ENCODE measurements at regions not wholly inside any gene's neighbourhood (a gene's known extent, or its start where the extent isn't known, plus 50 kb on each side); places are given as distances from the start of the nearest gene placed in this dataset.

- Histone ChIP-seq H2AFZ (ENCODE audit: control insufficient read depth, low read length) (no peak overlapping the region), H3K27ac (ENCODE audit: control insufficient read depth, insufficient read depth, low read length) (no peak overlapping the region), H3K79me2 (ENCODE audit: control insufficient read depth, insufficient read depth, low read length) (no peaks in the 10 kb centered on the region), H3K9me1 (ENCODE audit: control insufficient read depth, extremely low read depth, insufficient read depth, low read length) (no peaks in the 10 kb centered on the region), H4K20me1 (ENCODE audit: control insufficient read depth, extremely low read depth, insufficient read depth, low read length) (no peaks in the 10 kb centered on the region), H3K9me3 (ENCODE audit: control insufficient read depth, low read depth, low read length) (no peaks in the 10 kb centered on the region), H3K9ac (ENCODE audit: control insufficient read depth, extremely low read depth, insufficient read depth, low read length) (no peak overlapping the region), H3K27me3 (ENCODE audit: control insufficient read depth, extremely low read depth, insufficient read depth, low read length) (no peaks in the 10 kb centered on the region), H3K4me3 (ENCODE audit: control insufficient read depth in 2 of 3, extremely low read depth in 1 of 3, insufficient read depth in 2 of 3, low read depth in 1 of 3, low read length in 3 of 3) (no peak overlapping the region), H3K36me3 (ENCODE audit: control insufficient read depth in 2 of 2, extremely low read depth in 1 of 2, insufficient read depth in 2 of 2, low read length in 2 of 2) (no peaks in the 10 kb centered on the region), H3K4me2 (ENCODE audit: control insufficient read depth, extremely low read depth, insufficient read depth, low read depth, low read length) (no peak overlapping the region), H3K4me1 (ENCODE audit: control insufficient read depth, extremely low read depth, insufficient read depth, low read length) (no peaks in the 10 kb centered on the region)
- DNase-seq (ENCODE audit: low read depth, low spot score) = no peak
- no peak for FAIRE-seq
- TF ChIP-seq CTCF (optimal IDR thresholded peaks at IDR 0.05 in 1 of 3, IDR thresholded peaks at IDR 0.05 in 1 of 3, conservative IDR thresholded peaks at IDR 0.05 in 1 of 3; ENCODE audit: extremely low read depth in 1 of 3, insufficient read depth in 2 of 3, low read length in 3 of 3) = no peak
- TF ChIP-seq EZH2 (IDR thresholded peaks at IDR 0.05; ENCODE audit: low read length) = no peak
- dilution Hi-C loops (cut with MboI; ENCODE audit: extremely low pct_ligation_motif_present, low sequenced_read_pairs) = no loop called here
Observed at GRCh38 chr16:64203126-64203525, 918.7 kb downstream of the CDH11 start.

- no peaks in the 10 kb centered on the region for H4K20me1 ChIP-seq (ENCODE audit: control insufficient read depth, extremely low read depth, insufficient read depth, low read length)
- H3K9me3 ChIP-seq (ENCODE audit: control insufficient read depth, low read depth, low read length) = no peaks in the 10 kb centered on the region
- H3K4me1 ChIP-seq (ENCODE audit: control insufficient read depth, extremely low read depth, insufficient read depth, low read length) = no peaks in the 10 kb centered on the region
- H3K9ac ChIP-seq (ENCODE audit: control insufficient read depth, extremely low read depth, insufficient read depth, low read length) = no peak overlapping the region
- H2AFZ ChIP-seq (ENCODE audit: control insufficient read depth, low read length) = no peak overlapping the region
- H3K27me3 ChIP-seq (ENCODE audit: control insufficient read depth, extremely low read depth, insufficient read depth, low read length) = no peaks in the 10 kb centered on the region
- TF ChIP-seq EZH2 (IDR thresholded peaks at IDR 0.05; ENCODE audit: low read length) (no peak), CTCF (optimal IDR thresholded peaks at IDR 0.05 in 1 of 3, IDR thresholded peaks at IDR 0.05 in 1 of 3, conservative IDR thresholded peaks at IDR 0.05 in 1 of 3; ENCODE audit: extremely low read depth in 1 of 3, insufficient read depth in 2 of 3, low read length in 3 of 3) (no peak)
- no peaks in the 10 kb centered on the region for H3K9me1 ChIP-seq (ENCODE audit: control insufficient read depth, extremely low read depth, insufficient read depth, low read length)
- dilution Hi-C loops (cut with MboI; ENCODE audit: extremely low pct_ligation_motif_present, low sequenced_read_pairs) = no loop called here
- no peak overlapping the region for H3K4me2 ChIP-seq (ENCODE audit: control insufficient read depth, extremely low read depth, insufficient read depth, low read depth, low read length)
- no peak overlapping the region for H3K4me3 ChIP-seq (ENCODE audit: control insufficient read depth in 2 of 3, extremely low read depth in 1 of 3, insufficient read depth in 2 of 3, low read depth in 1 of 3, low read length in 3 of 3)
- H3K79me2 ChIP-seq (ENCODE audit: control insufficient read depth, insufficient read depth, low read length) = no peaks in the 10 kb centered on the region
- H3K27ac ChIP-seq (ENCODE audit: control insufficient read depth, insufficient read depth, low read length) = no peak overlapping the region
- H3K36me3 ChIP-seq (ENCODE audit: control insufficient read depth in 2 of 2, extremely low read depth in 1 of 2, insufficient read depth in 2 of 2, low read length in 2 of 2) = no peaks in the 10 kb centered on the region
- DNase-seq (ENCODE audit: low read depth, low spot score) (no peak), FAIRE-seq (no peak)
Observed at GRCh38 chr16:64202571-64202970, 919.3 kb downstream of the CDH11 start.

Data from keratinocyte (primary cell).